NCI-H2081 treated with DMSO at 0.1 percent for 48 hours (cell line): ENCODE measurements at regions not wholly inside any gene's neighbourhood (a gene's known extent, or its start where the extent isn't known, plus 50 kb on each side); places are given as distances from the start of the nearest gene placed in this dataset.

ENCODE experiments used
- DNase-seq: peaks from one replicate; lab custom pipeline; 2025; lab: John Stamatoyannopoulos, UW

DNA sequence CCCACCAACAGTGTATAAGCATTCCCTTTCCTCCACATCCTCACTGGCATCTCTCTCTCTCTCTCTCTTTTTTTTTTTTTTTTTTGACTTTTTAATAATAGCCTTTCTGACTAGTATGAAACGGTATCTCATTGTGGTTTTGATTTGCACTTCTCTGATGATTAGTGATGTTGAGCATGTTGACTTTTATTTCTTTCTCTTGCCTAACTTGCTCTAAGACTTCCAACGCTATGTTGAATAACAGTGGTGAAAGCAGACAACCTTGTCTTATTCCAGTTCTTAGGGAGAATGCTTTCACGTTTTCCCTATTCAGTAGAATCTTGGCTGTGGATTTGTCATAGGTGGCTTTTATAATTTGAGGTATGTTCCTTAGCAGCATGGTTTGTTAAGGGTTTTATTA, 249.4 kb upstream of the MDFIC2 start:
- DNase-seq: no peak

DNA sequence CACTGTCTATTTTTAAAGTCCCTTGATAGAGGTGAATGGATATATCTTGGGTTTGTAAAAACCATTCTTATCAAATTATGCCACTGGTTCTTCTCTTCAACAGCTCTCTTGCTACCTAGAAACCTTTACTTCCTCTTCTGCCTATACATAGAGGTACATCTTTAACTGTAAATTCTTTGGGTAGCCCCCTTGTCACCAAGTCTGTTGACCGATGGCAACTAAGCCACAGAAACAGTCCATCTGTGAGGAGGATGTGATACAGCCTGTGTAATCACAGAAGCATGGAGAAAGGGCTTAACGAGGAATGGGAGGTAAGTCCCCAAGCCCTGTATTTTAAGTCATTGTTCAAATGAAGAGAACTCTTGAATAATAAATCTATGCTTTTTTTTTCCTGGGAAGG, 246.5 kb upstream of the MDFIC2 start:
- DNase-seq: no peak

DNA sequence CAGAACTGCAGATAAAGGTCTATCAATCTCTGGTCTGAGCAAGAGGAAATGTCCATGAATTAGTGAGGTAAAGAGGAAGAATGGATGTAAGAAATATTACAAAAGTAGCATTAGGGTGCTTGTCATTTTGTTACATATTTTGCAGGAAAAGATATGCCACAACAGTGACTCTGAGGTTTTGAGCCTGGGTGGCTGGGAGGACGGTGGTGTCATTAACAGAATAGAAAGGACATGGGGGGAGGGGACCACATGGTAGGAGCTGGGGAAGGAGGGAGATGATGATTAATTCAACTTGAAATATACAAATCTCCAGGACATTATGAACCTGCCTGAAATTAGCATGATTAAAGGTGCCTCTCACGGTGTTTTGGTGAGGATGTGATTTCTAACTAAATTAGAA, 245.5 kb upstream of the MDFIC2 start:
- DNase-seq: no peak

DNA sequence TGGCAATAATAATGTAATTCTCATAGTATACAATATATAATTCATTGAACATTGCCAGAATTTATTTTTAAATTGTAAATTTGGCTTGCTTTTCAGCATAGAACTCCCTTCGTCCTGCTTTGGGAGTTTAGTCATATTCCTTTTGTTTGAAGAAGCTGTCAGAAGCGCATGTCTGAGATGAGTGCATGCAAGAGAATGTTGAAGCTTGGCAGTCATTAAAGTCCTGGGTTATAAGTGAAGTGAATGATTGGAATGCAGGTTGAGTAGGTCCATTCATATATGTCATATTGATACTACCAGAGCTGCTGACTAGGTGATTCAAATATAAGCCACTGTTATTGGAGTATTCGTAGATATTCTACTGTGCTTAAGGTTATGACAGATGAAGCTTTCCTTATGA, 243.6 kb upstream of the MDFIC2 start:
- no peak for DNase-seq

DNA sequence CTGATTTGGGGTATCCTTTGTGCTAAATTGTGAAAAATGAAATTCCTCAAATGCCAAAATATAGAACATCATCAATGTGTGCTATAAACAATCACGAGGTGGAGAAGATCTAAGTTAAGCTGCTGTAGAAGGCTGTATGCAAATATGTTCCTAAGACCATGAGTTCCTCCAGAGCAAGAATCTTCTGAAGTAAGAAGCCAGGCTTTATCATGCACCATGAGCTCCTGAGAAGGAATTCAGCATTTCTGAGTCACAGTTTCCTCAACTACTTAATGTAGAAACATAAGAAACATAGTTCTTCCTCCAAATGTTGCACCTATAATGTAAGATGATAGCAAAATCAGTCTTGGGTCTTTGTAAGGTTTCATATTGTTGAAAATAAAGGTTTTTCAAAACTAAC, 241.7 kb upstream of the MDFIC2 start:
- DNase-seq: no peak

DNA sequence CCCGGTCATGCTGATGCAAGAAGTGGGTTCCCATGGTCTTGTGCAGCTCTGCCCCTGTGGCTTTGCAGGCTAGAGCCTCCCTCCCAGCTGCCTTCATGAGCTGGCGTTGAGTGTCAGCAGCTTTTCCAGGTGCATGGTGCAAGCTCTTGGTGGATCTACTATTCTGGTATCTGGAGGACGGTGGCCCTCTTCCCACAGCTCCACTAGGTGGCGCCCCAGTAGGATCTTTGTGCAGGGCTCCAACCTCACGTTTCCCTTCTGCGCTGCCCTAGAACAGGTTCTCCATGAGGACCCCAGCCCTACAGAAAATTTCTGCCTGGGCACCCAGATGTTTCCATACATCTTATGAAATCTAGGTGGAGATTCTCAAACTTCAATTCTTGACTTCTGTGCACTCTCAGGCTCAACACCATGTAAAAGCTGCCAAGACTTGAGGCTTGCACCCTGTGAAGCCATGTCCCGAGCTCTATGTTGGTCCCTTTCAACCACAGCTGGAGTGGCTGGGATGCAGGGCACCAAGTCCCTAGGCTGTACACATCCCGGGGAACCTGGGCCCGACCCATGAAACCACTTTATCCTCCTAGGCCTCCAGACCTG, 238.4 kb upstream of the MDFIC2 start:
- no peak for DNase-seq

DNA sequence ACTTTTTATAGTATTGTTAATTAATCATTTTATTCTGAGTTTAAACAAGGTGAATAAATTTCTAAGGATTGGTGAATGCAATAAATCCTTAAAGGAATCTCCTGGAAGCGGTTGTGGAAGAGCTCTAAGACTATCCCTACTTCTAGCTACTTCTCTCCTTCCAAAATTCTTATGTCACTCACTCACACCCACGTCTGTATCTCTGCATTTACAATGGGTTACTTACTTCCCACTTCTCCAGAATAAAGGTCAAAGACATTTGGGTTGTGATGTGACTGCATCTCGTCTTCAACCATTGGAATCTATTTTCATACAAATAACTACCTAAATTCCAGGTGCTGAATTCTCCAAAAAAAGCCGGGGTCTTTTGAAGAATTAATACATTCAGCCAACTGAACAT, 234.2 kb upstream of the MDFIC2 start:
- no peak for DNase-seq

DNA sequence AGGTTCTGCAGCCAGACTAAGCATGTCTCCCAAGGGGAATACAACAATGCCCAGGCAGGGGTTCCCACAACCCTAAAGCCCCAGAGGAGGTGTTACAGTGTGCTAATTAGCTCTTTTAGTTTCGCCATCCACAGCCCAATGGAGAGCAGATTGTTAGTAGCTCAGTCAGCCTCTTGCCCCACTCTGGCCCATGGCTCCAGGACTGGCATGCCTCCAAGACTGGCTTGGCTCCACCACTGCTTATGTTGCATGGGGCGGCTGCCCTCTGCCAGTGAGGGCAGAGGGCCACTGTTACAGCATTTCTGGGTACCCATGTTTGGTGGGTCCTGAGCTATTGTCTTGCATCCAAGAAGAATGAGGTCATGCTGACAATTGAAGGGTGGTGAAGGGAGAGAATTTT, 231.1 kb upstream of the MDFIC2 start:
- no peak for DNase-seq

DNA sequence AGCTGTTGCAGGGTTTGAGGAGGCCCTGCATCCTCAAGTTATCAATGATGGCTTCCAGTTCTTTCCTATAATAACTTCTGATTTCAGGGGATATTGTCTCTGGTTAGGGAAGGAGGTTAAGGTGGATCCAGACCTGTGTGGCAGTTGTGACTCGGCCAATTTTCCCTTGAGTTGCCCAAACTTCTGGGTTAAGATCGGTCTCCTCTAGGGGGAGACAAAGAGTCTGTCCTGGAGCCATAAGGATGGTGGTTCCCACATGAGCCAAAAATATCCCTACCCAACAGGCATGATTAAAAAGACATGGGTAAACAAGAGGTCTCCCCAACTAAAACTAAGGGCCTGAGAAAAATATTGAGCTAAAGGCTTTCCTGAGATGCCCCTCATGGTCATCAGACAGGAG, 227.5 kb upstream of the MDFIC2 start:
- DNase-seq: no peak

DNA sequence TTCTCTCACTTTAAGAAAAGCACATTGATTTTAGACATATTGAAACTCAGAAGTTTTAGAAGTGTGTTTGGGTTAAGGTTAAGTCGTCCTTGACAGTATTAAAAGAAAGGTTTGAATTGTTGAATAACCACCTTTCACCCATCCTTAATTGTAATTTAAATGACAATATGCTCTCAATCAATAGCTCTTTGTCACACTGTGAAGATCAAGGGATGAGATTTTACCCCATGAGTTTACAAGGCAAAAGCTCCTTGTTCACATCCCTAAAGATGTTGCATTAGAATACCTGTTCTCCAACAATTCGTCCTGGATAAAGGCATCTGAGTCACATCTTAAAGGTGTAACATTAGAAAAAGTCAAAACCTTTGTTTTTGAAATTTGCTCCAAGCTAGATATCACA, 220.4 kb upstream of the MDFIC2 start:
- no peak for DNase-seq

DNA sequence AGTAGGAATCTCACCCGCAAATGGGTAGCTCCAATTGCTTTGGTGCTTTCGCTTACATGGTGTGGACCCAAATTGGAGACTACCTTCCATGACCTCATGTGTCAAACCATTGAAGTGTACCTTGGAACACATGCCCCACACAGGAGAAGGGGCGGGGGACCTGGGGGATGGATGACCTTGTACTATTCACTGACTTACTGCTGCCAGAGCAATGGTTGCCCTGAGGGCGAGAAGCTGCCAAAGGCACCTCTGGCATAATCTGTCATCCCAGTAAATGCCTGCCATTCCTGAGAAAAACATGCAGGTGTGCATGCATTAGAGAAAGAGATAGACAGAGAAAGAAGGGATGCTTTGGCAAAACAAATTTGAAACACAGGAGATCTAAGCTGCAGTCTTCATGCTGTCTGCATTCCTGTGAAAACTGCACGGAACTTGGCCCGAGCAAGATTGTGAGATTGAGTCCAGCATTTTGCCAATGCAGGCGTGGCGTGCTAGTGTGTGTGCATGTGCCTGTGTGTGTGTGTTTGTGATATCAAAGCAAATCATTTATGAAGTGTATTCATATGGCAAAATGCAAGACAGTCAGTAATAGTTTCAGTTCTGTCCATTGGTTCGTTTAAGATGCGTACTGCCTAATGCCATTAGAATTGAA, 219.5 kb upstream of the MDFIC2 start:
- no peak for DNase-seq

DNA sequence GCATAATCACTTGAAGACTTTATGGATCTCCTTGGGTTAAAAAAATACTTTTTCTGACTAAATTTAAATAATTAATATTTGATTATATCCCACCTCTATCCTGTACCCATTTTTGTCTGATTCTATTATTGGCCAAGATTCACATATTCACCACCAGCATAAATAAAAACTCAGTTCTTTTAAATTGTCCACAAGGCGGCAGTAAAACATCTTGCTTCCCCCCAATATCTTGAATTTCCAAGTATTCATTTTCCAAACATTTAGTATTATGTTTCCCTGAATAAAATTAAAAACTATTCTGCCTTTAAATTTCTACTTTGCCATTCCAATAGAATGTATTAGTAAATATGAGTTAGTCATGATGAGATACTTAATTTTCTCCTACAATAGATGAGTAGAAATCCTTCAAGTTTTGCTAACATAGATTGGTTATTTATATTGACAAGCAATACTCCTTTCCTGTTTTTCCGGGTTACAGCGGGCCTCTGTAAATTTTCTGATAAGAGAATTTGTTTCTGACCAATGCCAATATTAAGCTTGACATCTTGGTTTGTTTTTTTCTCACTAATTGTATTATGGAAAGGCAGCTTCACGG, 218.7 kb upstream of the MDFIC2 start:
- DNase-seq: no peak

DNA sequence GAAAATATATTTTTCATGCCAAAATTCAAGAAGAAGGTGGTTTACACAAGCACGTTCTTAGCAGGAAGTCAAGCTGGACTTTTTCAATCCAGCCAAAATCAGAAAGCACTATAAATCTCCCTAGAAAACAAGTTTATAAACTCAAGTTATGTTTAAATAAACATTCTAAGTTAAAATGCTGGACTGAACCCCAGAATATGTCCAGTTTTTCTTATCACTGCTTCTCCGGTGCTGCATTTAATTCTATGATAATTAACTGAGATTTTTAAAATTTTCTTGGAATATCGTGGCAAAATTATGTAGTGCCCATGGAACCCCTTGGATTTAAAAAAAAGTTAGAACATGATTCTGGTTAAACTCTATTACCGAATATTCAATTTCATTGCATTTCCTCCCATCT, 218.2 kb upstream of the MDFIC2 start:
- no peak for DNase-seq

DNA sequence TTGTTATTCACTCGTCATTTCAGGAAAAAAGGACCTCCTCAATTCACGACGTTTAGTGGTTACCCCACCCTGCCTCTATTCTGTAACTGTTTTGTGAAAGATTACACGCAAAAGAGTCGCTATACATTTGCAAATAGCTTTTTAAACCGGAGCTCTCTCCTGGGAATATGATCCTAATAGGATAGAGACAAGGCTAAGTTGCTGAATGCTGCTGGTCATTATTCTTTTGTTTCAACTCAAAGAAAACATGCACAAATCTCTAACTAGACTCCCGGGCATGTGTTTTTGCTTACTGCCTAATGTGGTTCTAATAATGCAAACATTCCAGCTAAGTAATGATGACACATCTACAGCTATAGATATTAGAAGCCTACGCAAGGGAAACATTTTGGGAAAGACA, 214.6 kb upstream of the MDFIC2 start:
- DNase-seq: no peak

DNA sequence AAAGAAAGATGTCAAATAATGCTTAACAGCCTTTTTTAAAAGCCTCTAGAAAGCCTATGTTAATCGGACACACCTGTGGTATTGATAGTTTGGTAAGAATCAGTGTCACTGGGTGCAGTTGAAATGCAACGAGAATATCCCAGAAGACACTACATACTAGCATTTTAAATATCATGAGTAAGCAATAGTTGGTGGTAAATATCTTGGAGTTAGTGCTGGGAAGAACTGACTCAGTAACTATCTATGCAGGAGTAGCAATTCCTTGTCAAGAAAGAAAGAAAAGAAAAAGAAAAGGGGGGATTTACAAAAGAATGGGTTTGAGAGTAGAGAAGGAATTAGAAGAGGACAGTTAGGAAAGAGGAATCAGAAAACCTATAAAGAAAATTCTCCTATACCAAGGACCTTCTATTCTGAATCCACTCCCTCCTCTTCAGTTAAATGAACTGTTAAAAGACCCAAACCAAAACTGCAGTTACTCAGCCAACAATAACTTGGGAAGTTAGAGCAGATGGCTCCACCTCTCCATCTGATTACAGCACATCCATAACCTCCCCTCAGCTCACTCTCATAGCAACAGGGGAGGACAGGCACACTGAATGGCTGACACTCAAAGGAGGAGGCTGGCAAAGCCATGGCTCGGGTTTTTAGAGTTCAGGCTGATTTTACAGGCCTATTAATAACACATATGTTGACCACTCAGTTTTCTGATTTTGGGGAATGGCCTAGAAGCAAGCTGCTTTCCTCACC, 207.6 kb upstream of the MDFIC2 start:
- DNase-seq: no peak

DNA sequence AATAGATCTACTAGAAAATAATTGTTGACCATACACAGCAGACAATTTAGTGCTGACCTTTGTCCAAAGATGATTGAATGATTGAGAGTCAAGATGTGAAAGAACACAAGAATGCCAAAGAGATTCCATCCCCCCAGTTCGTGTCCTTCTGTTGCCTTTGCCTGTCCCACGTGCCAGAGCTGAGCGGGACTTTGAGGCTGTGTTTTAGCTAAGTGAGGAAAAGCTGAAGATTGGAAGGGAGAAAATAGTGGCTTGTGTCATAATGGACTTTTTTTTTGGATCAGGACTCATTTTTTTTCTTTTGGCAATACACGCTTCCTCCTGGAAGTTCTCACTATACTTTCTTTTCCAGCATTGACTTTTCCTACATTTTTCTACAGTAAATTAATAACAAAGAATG, 206.6 kb upstream of the MDFIC2 start:
- DNase-seq: no peak

DNA sequence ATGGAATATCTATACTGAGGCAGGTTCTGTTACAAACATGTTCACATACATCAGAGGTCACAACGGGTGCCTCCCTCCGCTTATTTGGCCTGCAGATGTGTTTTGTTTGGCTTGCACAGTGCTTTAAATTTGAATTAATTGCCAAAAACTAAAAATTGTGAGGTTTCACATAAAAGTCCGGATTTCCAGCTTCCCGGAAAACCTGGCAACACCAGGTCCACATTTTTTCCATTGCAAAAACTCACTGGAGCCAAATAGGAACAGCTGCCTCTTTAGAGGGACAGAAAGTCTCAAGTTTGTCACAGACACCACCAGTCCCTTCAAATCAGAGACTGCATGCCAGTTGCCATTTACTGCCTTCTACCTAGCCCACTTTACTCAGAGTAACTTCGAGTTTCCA, 205.9 kb upstream of the MDFIC2 start:
- no peak for DNase-seq

DNA sequence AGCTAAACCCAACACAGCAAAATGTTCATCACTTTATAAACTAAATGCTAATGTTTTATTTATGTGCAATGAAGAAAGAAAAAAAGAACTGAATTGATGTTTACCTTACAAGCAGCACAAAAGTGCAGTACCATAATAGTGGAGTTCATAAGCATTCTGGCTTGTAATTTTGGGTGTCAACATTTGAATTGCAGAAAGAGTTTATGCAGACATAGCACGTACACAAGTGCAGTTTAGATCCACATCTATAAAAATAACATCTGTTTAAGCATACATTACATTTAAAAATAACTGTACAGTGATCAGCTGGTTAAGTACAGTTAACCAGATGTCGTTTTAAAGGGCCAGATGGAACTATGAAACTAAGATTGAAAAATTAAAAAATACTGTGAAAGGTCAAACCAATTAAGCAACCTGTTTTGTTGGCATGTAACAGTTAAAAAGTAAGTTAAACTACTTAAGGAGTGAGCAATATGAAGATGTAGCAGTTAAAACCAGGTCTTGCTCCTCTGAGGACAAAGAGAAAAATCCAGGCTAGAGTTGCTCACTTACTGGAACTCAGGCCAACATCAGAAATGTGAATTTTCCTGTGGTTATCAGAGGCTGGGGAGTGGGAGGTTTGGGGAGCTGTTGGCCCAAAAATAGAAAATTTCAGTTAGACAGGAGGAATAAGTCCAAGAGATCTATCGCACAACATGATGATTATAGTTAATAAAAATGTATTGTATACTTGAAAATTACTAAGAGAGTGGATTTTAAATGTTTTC, 204.9 kb upstream of the MDFIC2 start:
- DNase-seq: no peak

DNA sequence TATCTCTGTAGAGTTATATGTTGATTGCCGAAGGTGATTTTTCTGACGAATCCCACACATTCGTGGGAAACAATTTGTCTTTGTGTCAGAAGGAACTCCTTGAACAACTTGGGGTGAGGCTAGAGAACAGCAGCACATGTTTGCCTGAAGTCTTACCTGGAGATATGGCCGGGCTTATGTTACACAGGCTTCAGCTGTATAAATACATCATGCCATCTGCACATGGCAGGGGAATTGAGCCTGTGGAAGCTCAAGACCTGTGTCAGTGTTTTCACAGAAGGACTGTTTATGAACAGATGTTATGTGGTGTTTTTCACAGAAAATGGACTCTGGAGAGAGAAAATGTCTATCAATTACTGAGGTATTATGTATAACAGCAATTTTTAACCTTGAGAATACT, 203.6 kb upstream of the MDFIC2 start:
- no peak for DNase-seq

DNA sequence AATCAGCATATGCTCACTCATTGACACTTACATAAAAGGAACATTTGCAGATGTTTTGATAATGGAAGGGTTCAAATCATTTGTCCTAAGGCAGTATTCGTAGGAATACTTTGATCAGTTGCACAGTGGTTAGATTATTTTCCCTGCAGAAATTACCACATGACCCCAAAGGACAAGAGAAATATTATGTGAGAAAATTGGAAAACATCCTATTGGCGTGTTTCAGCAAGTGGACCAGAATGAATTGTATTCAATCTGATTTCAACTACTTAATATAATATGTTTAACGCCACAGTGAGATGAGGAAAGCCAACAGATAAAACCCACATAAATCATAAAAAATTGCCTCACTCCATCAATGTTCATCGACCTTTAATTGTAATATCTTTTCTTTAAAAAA, 195.0 kb upstream of the MDFIC2 start:
- DNase-seq: no peak

DNA sequence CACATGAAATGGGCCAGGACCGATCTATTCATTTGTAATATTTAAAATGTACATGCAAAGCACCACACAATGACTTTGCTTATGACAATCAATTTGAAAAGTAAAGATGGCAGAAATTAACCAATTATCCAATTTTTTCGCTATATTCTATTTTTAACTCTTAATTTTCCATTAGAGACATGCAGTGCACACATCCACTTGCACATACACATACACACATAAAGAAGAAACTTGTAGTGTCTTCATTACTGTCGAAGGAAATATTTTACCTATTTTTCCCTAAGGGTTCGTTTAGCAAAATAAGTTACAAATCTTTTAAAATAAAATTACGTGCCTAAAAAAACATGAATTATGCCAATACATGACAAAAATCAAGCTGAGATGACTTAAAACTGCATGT, 194.3 kb upstream of the MDFIC2 start:
- no peak for DNase-seq

DNA sequence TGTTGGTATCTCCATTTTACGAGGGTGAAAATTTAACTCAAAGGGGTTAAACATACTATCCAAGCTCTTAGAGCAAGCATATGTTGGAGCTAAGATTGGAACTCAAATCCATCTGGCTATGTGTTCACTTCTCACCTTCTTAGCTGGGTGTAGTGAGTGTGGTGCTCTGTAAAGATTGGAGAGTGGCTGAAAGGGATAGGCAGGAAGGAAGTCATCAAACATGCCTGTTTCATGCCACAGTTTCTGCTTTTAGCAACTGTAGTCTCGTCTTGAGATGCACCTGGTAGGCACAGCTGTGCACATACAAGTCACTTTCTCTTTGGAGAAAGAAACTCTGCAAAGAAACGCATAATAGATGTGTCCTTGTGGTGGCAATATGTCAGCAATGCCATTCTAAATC, 189.1 kb upstream of the MDFIC2 start:
- no peak for DNase-seq

DNA sequence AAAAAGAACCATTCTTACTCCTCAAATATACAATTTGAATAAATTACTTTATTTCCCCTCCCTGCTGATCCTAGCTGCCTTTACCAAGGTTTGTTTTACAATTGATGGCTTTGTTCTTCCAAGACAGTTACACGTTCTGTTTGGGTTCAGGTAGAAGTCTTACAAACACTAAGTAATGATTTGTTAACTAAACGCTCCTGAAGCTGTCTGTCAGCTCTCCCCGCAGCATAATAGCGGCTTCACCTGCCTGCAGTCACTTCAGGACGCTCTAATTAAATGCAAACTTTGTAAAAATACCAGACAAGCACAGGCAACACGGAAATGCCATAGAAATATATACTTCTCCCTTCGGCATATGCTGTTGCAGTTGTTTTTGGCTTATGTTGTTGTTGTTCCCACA, 176.4 kb upstream of the MDFIC2 start:
- no peak for DNase-seq
